ENCODE measurements at regions not wholly inside any gene's neighbourhood (a gene's known extent, or its start where the extent isn't known, plus 50 kb on each side); places are given as distances from the start of the nearest gene placed in this dataset.
"Not testable (repeated sequence)": the region's sequence is repeated elsewhere in the genome, so short reads cannot be mapped to it uniquely, and the experiment has no call there.

DNA sequence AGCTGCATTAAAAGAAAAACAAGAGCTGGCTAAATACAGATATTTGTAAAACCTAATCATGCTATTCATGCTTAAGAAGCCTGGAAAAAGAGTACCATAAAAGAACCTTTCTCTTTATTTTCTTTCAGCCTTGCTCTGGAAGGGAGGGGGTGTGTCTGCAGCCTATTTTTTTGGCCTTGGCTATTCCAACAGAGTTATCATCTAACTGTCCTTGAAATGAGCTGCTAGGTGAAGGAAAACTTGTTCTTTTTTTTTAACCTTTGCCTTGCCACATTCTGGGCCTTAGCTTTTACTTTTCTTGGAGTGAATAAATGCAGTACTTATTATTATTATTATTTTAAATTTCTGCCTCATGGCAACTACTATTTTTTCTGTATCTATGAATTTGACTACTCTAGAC is 224.9 kb upstream of the SYNCRIP start:
- H3K4me3 Mint-ChIP-seq = no peak overlapping the region

DNA sequence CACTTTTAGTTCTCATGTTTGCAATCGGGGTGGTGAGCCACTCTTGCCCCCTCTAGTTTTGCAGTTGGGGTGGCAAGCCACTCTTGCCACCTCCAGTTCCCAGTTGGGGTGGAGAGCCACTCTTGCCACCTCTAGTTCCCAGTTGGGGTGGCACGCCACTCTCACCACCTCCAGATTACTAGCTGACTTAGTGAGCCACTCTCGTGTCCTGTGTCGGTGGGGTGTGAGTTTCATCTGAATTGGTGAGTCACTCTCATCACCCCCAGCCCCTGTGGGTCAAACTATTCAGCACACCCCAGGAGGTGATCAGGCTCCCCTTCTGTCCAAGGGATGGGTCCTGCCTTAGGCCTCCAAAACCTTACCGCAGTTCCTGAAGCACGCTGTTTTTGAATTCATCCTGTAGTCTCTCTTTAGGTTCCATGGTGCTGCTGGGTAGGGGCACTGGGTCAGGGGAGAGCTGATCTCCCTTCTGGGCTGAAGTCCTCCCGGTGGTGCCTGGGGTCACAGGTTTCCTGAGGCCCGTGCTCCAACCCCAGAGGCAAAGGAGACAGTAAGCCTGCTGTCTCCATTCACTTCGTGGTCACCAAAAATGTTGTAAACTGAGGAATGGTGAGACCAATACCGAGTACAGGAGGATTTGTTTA is 224.2 kb upstream of the SYNCRIP start:
- DNase-seq = no peak
- Mint-ChIP-seq H3K27ac (no peak overlapping the region), H3K4me1 (no peaks in the 10 kb centered on the region), H3K36me3 (peaks cover 0 to 3% (median 0%) of the 10 kb centered on the region in 3 donors), H3K9me3 (peaks cover 0 to 3% (median 0%) of the 10 kb centered on the region in 6 donors), H3K4me3 (peak overlapping the region in 1 of 5 donors; percentile 42), H3K27me3 (ENCODE audit: low read depth in 3 of 3) (peaks cover 0 to 2% (median 0%) of the 10 kb centered on the region in 3 donors)

More for the DNA sequence above, 224.9 kb upstream of the SYNCRIP start:
- H3K27ac Mint-ChIP-seq = no peak overlapping the region
- peaks cover 0 to 2% (median 0%) of the 10 kb centered on the region in 3 donors for H3K27me3 Mint-ChIP-seq (ENCODE audit: low read depth in 3 of 3)
- no peak for DNase-seq
- H3K36me3 Mint-ChIP-seq = no peaks in the 10 kb centered on the region
- no peaks in the 10 kb centered on the region for H3K4me1 Mint-ChIP-seq
- H3K9me3 Mint-ChIP-seq = peaks cover 0 to 3% (median 0%) of the 10 kb centered on the region in 6 donors

DNA sequence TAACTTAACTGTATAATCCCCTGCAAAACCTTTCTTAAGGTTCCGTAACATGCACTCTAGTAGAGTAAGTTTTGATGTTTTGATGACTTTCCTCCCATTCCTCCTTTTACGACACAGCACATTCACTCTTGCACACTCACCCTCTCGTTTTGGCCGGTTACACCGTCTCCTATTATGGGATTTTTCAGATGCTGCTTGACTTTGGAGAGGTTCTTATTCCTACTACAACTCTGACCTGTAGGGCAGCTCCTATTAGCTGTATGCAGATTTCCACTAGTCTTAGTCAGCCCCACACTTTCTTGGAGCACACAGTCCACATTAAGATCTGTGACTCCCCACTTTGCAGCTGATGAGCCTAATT is 223.7 kb upstream of the SYNCRIP start:
- H3K4me3 Mint-ChIP-seq = no peak overlapping the region
- H3K27ac Mint-ChIP-seq = no peak overlapping the region
- H3K36me3 Mint-ChIP-seq = peaks cover 0 to 4% (median 0%) of the 10 kb centered on the region in 3 donors
- no peaks in the 10 kb centered on the region for H3K4me1 Mint-ChIP-seq
- H3K27me3 Mint-ChIP-seq (ENCODE audit: low read depth in 3 of 3) = peaks cover 0 to 5% (median 0%) of the 10 kb centered on the region in 3 donors
- DNase-seq = no peak
- H3K9me3 Mint-ChIP-seq = peaks cover 0 to 3% (median 0%) of the 10 kb centered on the region in 6 donors

DNA sequence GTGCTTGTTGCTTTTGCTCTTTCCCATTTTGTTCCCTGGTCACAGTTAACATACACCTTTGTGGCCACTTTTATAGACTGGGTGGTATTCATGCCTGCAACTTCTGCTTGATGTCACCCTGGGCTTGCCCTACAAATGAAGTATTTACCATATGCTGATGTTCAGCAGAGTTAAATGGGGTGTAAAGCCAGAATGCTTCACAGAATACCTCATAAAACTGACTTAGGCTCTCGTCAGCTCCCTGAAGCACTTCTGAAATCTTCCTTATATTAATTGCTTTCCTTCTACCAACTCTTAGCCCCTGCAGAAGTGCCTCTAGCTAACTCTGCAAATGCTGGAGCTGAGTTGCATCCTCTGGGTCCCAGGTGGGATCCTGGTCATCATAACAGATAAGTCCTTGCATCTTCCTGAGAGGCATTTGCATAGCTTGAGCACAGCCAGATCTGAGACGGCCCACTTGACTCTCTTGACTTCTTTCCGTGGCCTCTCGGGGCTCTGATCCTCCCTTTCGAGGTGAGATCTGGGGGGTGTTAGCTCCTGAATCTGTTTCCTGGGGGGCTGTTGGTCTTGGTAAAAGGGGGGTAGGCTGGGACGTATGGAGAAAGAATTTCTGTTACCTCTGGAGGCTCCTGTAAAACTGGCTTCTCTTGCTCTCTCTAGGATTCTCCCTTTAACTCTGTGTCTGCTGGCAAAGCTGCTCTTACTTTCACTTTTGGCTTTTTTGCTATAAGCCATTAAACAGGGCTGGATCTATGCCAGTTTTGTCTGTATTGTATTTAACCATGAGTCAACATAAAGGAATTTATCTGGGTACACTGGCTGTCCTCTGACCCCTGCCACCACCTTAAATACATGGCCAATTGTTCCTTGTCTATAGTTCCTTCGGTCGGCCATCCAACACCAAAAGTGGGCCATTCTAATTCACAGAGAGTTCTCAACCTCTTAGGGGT is 223.0 kb upstream of the SYNCRIP start:
- Mint-ChIP-seq H3K9me3 (peaks cover 0 to 3% (median under 1%) of the 10 kb centered on the region in 6 donors), H3K4me1 (no peaks in the 10 kb centered on the region), H3K27ac (no peak overlapping the region), H3K4me3 (no peak overlapping the region), H3K27me3 (ENCODE audit: low read depth in 3 of 3) (peaks cover 0 to 5% (median 0%) of the 10 kb centered on the region in 3 donors), H3K36me3 (peaks cover 0 to 4% (median 0%) of the 10 kb centered on the region in 3 donors)
- DNase-seq = no peak

DNA sequence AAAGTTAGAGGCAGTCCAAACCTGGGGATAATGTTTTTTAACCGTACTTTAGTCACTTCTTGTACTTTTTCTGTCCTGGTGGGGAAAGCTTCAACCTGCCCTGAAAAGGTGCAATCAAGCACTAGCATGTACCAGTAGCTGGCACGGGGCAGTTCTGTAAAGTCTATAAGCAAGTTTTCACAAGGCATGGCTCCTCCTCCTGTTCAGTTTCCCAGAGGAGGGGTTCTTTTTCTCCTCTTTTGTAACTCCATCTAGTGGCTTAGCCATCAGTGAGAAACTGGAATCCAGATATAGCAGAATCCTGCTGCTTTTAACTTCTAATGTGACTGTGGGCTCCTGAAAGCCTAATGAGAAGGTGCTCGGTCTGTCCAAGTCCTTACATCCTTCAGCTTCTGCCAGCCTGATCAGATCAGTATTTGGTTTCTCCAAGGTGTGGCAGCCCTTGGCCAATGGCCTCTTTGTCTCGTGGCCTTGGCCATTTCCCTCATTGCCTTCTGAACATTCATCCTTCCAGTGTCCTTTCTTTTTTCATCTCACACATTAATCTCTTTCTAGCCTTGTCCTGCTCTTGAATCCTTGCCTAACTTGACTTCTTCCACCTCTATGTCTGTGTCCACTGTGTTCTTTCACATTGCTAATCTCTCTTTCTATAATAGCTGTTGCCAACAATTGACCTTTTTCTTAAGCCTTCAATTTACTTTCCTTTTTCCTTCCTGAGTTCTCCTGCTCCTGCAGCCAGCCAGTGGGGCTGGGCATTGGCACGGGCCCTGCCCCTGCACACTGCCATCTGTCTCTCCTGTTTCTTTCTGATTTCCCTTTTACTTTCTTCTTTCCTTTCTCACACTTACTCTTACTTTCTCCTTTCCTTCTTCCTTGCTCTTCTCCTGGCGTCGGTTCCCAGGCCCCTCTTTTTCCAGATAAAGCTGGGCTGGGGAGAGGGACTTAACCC is 222.0 kb upstream of the SYNCRIP start:
- Mint-ChIP-seq H3K27ac (no peak overlapping the region), H3K9me3 (peaks cover 0 to 7% (median 1%) of the 10 kb centered on the region in 6 donors), H3K27me3 (ENCODE audit: low read depth in 3 of 3) (peaks cover 0 to 3% (median 0%) of the 10 kb centered on the region in 3 donors), H3K36me3 (peaks cover 0 to 4% (median 0%) of the 10 kb centered on the region in 3 donors), H3K4me1 (no peaks in the 10 kb centered on the region), H3K4me3 (no peak overlapping the region)
- DNase-seq = no peak

DNA sequence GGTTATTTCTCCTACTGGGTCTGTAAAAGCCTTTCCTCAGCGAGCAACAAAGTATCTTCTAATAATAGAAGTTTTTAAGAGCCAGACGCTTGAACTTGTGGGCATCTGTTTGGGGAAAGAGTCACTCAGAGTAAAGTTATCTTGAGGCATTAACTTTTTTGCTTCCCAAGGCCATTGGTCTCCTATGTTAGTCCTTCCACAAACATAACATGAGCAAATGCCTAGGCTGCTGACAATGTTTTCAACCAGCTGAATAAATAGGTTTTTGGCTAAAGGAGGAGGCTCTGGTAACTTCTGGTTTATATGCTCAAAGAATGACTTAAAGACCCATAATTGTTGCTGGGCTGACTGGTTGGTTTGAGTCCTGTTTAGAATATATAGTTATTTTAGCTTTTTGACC is 213.5 kb upstream of the SYNCRIP start:
- Mint-ChIP-seq H3K27ac (no peak overlapping the region), H3K4me1 (no peaks in the 10 kb centered on the region), H3K27me3 (ENCODE audit: low read depth in 3 of 3) (no peaks in the 10 kb centered on the region), H3K9me3 (peaks cover 0 to 16% (median 3%) of the 10 kb centered on the region in 6 donors), H3K4me3 (no peak overlapping the region), H3K36me3 (no peaks in the 10 kb centered on the region)
- DNase-seq = no peak

DNA sequence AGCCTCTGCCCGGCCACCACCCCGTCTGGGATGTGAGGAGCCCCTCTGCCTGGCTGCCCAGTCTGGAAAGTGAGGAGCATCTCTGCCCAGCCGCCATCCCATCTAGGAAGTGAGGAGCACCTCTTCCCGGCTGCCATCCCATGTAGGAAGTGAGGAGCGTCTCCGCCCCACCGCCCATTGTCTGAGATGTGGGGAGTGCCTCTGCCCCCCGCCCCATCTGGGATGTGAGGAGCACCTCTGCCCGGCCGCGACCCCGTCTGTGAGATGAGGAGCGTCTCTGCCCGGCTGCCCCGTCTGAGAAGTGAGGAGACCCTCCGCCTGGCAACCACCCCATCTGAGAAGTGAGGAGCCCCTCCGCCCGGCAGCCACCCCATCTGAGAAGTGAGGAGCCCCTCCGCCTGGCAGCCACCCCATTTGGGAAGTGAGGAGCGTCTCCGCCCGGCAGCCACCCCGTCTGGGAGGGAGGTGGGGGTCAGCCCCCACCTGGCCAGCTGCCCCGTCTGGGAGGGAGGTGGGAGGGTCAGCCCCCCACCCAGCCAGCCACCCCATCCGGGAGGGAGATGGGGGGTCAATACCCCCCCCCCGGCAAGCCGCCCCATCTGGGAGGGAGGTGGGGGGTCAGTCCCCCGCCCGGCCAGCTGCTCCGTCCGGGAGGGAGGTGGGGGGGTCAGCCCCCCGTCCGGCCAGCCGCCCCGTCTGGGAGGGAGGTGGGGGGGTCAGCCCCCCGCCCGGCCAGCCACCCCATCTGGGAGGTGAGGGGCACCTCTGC is 195.8 kb upstream of the SYNCRIP start:
- H3K27me3 Mint-ChIP-seq (ENCODE audit: low read depth in 3 of 3); DNase-seq; H3K4me1 Mint-ChIP-seq; H3K4me3 Mint-ChIP-seq; H3K27ac Mint-ChIP-seq; H3K36me3 Mint-ChIP-seq: not testable (repeated sequence)
- peaks cover 3 to 23% (median 12%) of the 10 kb centered on the region in 6 donors for H3K9me3 Mint-ChIP-seq

DNA sequence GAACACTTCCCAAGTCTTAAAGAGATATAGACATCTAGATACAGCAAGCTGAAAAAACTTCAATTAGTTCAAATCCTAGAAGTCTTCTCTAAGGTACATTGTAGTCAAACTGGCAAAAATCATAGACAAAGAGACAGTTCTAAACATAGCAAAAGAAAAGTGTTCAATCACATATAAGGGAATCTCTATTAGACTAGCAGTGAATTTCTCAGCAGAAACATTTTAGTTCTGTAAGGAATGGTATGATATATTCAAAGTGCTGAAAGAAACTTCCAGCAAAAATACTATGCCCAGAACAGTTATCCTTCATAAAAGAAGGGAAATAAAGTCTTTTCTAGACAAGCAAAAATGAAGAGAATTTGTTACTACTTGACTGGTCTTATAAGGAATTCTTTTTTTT is 186.3 kb upstream of the SYNCRIP start:
- Mint-ChIP-seq H3K4me3 (no peak overlapping the region), H3K9me3 (peaks cover 9 to 51% (median 26%) of the 10 kb centered on the region in 6 donors), H3K36me3 (no peaks in the 10 kb centered on the region), H3K27me3 (ENCODE audit: low read depth in 3 of 3) (peaks cover 0 to 3% (median 0%) of the 10 kb centered on the region in 3 donors), H3K27ac (no peak overlapping the region), H3K4me1 (no peaks in the 10 kb centered on the region)
- DNase-seq = no peak

DNA sequence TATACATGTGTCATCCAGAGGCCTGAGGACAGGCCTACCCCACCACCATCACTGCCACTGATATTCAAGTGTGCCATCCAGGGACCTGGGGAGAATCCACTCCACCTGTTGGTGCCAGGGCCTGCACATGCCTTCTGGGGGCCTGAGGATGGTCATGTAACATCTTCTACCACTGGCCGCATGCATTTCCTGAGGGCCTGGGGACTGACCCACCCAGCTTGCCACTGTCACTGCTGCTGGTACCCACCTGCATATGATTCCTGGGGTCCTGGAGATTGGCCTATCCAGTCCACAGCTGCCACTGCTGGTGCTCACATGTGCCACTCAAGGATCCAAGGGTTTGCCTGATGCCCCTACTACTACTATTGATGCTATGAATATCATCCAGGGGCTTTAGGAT is 184.3 kb upstream of the SYNCRIP start:
- Mint-ChIP-seq H3K36me3 (peaks cover 0 to 3% (median 0%) of the 10 kb centered on the region in 3 donors), H3K4me3 (no peak overlapping the region), H3K9me3 (peaks cover 15 to 60% (median 26%) of the 10 kb centered on the region in 6 donors), H3K27me3 (ENCODE audit: low read depth in 3 of 3) (no peaks in the 10 kb centered on the region), H3K27ac (no peak overlapping the region), H3K4me1 (no peaks in the 10 kb centered on the region)
- DNase-seq = no peak

DNA sequence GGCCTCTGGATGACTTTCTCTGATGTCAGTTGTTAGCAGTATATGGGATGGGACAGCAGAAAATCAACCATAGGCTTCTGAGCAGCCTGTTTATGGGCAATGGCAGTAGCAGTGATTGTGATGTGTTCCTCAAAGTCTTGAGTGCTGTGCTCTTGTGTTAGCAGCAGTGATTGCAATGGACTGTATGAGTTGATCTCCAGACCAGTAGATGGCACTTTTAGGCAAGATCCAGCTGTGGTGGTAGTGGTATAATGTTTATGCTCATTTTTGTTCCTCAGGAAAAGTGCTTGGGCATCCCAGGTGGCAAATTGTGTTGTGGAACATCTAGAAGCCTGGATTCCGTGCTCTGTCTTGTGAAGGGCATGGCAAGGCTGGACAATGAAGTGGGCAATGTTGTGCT is 181.6 kb upstream of the SYNCRIP start:
- Mint-ChIP-seq H3K27me3 (ENCODE audit: low read depth in 3 of 3) (peaks cover 0 to 2% (median 0%) of the 10 kb centered on the region in 3 donors), H3K36me3 (peaks cover 0 to 3% (median 0%) of the 10 kb centered on the region in 3 donors), H3K9me3 (peaks cover 13 to 58% (median 18%) of the 10 kb centered on the region in 6 donors), H3K4me1 (no peaks in the 10 kb centered on the region), H3K27ac (no peak overlapping the region), H3K4me3 (no peak overlapping the region)
- no peak for DNase-seq

DNA sequence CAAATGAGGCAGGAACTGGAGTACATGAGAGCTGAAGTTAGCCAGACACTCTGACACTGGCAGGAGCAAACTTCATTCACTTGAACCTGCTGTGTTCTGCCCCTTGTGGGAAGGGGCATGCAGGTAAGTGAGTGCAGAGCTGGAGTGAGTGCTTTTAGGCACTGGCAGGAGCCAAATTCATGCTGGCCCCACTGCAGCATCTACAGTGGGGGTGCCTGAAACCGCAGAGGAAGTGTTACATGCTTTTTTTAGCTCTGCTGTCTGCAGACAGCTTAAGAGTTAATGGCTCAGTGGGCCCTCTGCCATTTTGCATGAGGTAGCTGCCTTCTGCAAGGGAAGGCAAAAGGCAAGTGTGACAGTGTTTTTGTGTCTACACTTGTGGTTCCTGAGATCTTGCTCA is 167.9 kb upstream of the SYNCRIP start:
- H3K9me3 Mint-ChIP-seq = peaks cover 10 to 36% (median 17%) of the 10 kb centered on the region in 6 donors
- DNase-seq = no peak
- no peaks in the 10 kb centered on the region for H3K4me1 Mint-ChIP-seq
- no peak overlapping the region for H3K4me3 Mint-ChIP-seq
- no peak overlapping the region for H3K27ac Mint-ChIP-seq
- peaks cover 0 to 2% (median 0%) of the 10 kb centered on the region in 3 donors for H3K36me3 Mint-ChIP-seq
- H3K27me3 Mint-ChIP-seq (ENCODE audit: low read depth in 3 of 3) = peaks cover 3 to 4% (median 3%) of the 10 kb centered on the region in 3 donors

DNA sequence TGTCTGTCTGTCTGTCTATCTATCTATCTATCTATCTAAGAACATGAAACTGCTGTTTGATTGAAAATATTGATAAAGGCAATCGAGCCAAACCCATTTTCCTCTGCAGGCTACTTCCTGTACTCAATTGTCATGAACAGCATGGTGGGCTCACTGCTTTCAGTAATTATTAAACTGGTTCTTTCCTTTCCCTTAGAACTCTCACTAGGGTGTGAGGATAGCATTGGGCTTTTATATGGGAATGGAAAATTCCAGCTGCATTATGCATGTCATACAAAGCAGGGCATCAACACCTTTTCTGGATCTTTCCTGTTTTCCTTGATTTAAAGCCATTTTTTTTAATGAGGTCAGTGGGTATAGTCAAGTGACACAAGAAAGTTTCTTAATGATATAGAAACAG is 161.0 kb upstream of the SYNCRIP start:
- Mint-ChIP-seq H3K4me1 (no peaks in the 10 kb centered on the region), H3K4me3 (no peak overlapping the region), H3K36me3 (peaks cover 0 to 2% (median 0%) of the 10 kb centered on the region in 3 donors), H3K27ac (no peak overlapping the region), H3K9me3 (peaks cover 1 to 12% (median 7%) of the 10 kb centered on the region in 6 donors), H3K27me3 (ENCODE audit: low read depth in 3 of 3) (peaks cover 0 to 11% (median 2%) of the 10 kb centered on the region in 3 donors)
- no peak for DNase-seq

Measured in immature natural killer cell (primary cell).